H1 (cell line): ENCODE measurements at regions not wholly inside any gene's neighbourhood (a gene's known extent, or its start where the extent isn't known, plus 50 kb on each side); places are given as distances from the start of the nearest gene placed in this dataset.

Source experiments
- CTCF ChIA-PET: fragments of 300-600 bp; sonication (Branson Sonifier 250); formaldehyde crosslinking; loops from one replicate; lab custom pipeline; 2021; ENCODE audit not compliant: partially characterized antibody; lab: Charles Lee
- POLR2A ChIA-PET: fragments of 300-600 bp; sonication (Branson Sonifier 250); formaldehyde crosslinking; loops from one replicate; lab custom pipeline; 2021; ENCODE audit warnings: inconsistent platforms; ENCODE audit not compliant: partially characterized antibody; lab: Charles Lee
- DNase-seq, 2 experiments: peaks; one replicate each; pipeline versions ENCODE4 v3.0.0 to v3.0.0-alpha.2; 2010 to 2022; ENCODE audit warnings: low spot score in 2 of 2, low read depth in 1 of 2, mixed read lengths in 1 of 2
- FAIRE-seq: peaks from 2 replicates; lab custom pipeline; 2011; peaks lifted over from hg19 to GRCh38; lab: Jason Lieb, UNC
- H2AFZ ChIP-seq: 2 replicates; pipeline ENCODE4 v1.8.1; 2012; ENCODE audit warnings: low read length, inconsistent platforms
- H2AK5ac ChIP-seq: 2 replicates; pipeline ENCODE4 v1.6.1; 2013; ENCODE audit warnings: low read depth, low read length
- H2BK120ac ChIP-seq: replicated peaks from 2 replicates; pipeline ENCODE3; 2013; ENCODE audit warnings: low read depth, low read length, inconsistent platforms
- H2BK12ac ChIP-seq: 2 replicates; pipeline ENCODE4 v1.6.1; 2013; ENCODE audit warnings: low read depth, low read length
- H2BK15ac ChIP-seq: 2 replicates; pipeline ENCODE4 v1.6.1; 2013; ENCODE audit warnings: low read length
- H2BK20ac ChIP-seq: 2 replicates; pipeline ENCODE4 v1.6.1; 2013; ENCODE audit warnings: low read length
- H2BK5ac ChIP-seq: 2 replicates; pipeline ENCODE4 v1.6.1; 2013; ENCODE audit warnings: low read depth, low read length
- H3K14ac ChIP-seq: 2 replicates; pipeline ENCODE4 v1.6.1; 2013; ENCODE audit warnings: inconsistent platforms; ENCODE audit not compliant: insufficient read length
- H3K18ac ChIP-seq: 2 replicates; pipeline ENCODE4 v1.6.1; 2013; ENCODE audit warnings: low read length; ENCODE audit errors: extremely low read depth
- H3K23ac ChIP-seq: 2 replicates; pipeline ENCODE4 v1.6.1; 2013; ENCODE audit warnings: inconsistent platforms; ENCODE audit not compliant: insufficient read length
- H3K23me2 ChIP-seq: 2 replicates; pipeline ENCODE4 v1.6.1; 2013; ENCODE audit warnings: low read depth, low read length
- H3K27ac ChIP-seq: 2 replicates; pipeline ENCODE4 v1.6.1; 2011; ENCODE audit warnings: low read depth, low read length, inconsistent platforms
- H3K27me3 ChIP-seq, 4 experiments: replicated peaks in 1 of 4; 1 replicate in 1 of 4; 2 replicates in 3 of 4; pipeline versions ENCODE4 v1.6.1 to v1.8.1; 2011 to 2013; ENCODE audit warnings: low read length in 3 of 4, mild to moderate bottlenecking in 3 of 4, inconsistent platforms in 2 of 4, mixed read lengths in 2 of 4, moderate library complexity in 1 of 4; ENCODE audit not compliant: control insufficient read depth in 3 of 4, insufficient read depth in 3 of 4; ENCODE audit errors: extremely low read depth in 1 of 4
- H3K36me3 ChIP-seq, 4 experiments: 2 replicates each; pipeline versions ENCODE4 v1.6.1 to v1.8.1; 2011 to 2013; ENCODE audit warnings: mild to moderate bottlenecking in 4 of 4, low read length in 3 of 4, moderate library complexity in 2 of 4, control low read depth in 1 of 4, inconsistent platforms in 1 of 4; ENCODE audit not compliant: insufficient read depth in 4 of 4, control insufficient read depth in 2 of 4
- H3K4ac ChIP-seq: replicated peaks from 2 replicates; pipeline ENCODE3; 2013; ENCODE audit warnings: low read length, low read depth, mixed read lengths, inconsistent platforms; ENCODE audit not compliant: insufficient read length
- H3K4me1 ChIP-seq, 4 experiments: replicated peaks in 1 of 4; 1 replicate in 1 of 4; 2 replicates in 3 of 4; pipeline versions ENCODE4 v1.6.1 to v1.8.1; 2011 to 2013; ENCODE audit warnings: low read length in 3 of 4, inconsistent platforms in 2 of 4, mixed read lengths in 1 of 4; ENCODE audit not compliant: insufficient read depth in 4 of 4, control insufficient read depth in 3 of 4
- H3K4me2 ChIP-seq, 2 experiments: 2 replicates each; pipeline versions ENCODE4 v1.6.1 to v1.8.1; 2011 to 2013; ENCODE audit warnings: low read depth in 2 of 2, low read length in 2 of 2, control low read depth in 1 of 2, inconsistent platforms in 1 of 2, mild to moderate bottlenecking in 1 of 2; ENCODE audit not compliant: insufficient read depth in 1 of 2
- H3K4me3 ChIP-seq, 4 experiments: fragments of 200-600, 300-600 bp in 1 of 4; sonication (generic), shearing (Covaris generic), sonication (Bioruptor Twin) in 1 of 4; 2 replicates each; pipeline versions ENCODE4 v1.5.1 to v1.8.1; 2011 to 2016; ENCODE audit warnings: low read length in 4 of 4, low read depth in 3 of 4, control low read depth in 2 of 4, inconsistent platforms in 2 of 4, mild to moderate bottlenecking in 2 of 4, mixed read lengths in 1 of 4, moderate library complexity in 1 of 4; ENCODE audit not compliant: insufficient read depth in 2 of 4; ENCODE audit errors: extremely low read depth in 1 of 4
- H3K56ac ChIP-seq: replicated peaks from 2 replicates; pipeline ENCODE3; 2013; ENCODE audit warnings: low read depth, mild to moderate bottlenecking, mixed read lengths, low read length, inconsistent platforms; ENCODE audit not compliant: insufficient read length
- H3K79me1 ChIP-seq: 2 replicates; pipeline ENCODE4 v1.6.1; 2013; ENCODE audit warnings: low read depth, low read length, control low read depth
- H3K79me2 ChIP-seq, 2 experiments: 2 replicates each; pipeline versions ENCODE4 v1.6.1 to v1.8.1; 2012 to 2013; ENCODE audit warnings: low read length in 2 of 2, mild to moderate bottlenecking in 2 of 2, inconsistent platforms in 1 of 2; ENCODE audit not compliant: insufficient read depth in 2 of 2, control insufficient read depth in 1 of 2
- H3K9ac ChIP-seq, 4 experiments: replicated peaks in 1 of 4; 1 replicate in 1 of 4; 2 replicates in 3 of 4; pipeline versions ENCODE4 v1.6.1 to v1.8.1; 2011 to 2013; ENCODE audit warnings: low read depth in 3 of 4, low read length in 3 of 4, control low read depth in 2 of 4, mild to moderate bottlenecking in 2 of 4, moderate library complexity in 2 of 4, inconsistent platforms in 1 of 4; ENCODE audit errors: extremely low read depth in 1 of 4
- H3K9me3 ChIP-seq, 2 experiments: 2 replicates each; pipeline versions ENCODE4 v1.6.1 to v1.8.1; 2012 to 2013; ENCODE audit warnings: mild to moderate bottlenecking in 2 of 2, moderate library complexity in 2 of 2, control low read depth in 1 of 2, inconsistent platforms in 1 of 2, low read depth in 1 of 2, low read length in 1 of 2, mixed read lengths in 1 of 2; ENCODE audit not compliant: insufficient read depth in 2 of 2
- H4K20me1 ChIP-seq, 2 experiments: replicated peaks in 1 of 2; 2 replicates each; pipeline versions ENCODE3 to v1.8.1; 2011 to 2013; ENCODE audit warnings: inconsistent platforms in 2 of 2, low read length in 2 of 2, mild to moderate bottlenecking in 1 of 2; ENCODE audit not compliant: insufficient read depth in 2 of 2, control insufficient read depth in 1 of 2
- H4K5ac ChIP-seq: 2 replicates; pipeline ENCODE4 v1.6.1; 2013; ENCODE audit warnings: low read length, low read depth, mixed read lengths, inconsistent platforms; ENCODE audit not compliant: insufficient read length
- H4K8ac ChIP-seq: 2 replicates; pipeline ENCODE4 v1.8.0; 2013; ENCODE audit warnings: mild to moderate bottlenecking, moderate library complexity, low read length, inconsistent platforms; ENCODE audit not compliant: insufficient read depth; ENCODE audit errors: extremely low read depth
- H4K91ac ChIP-seq: replicated peaks from 2 replicates; pipeline ENCODE3; 2013; ENCODE audit warnings: low read length, mixed read lengths, inconsistent platforms; ENCODE audit not compliant: insufficient read length
- ATF2 ChIP-seq: IDR thresholded peaks from 2 replicates; pipeline ENCODE4 v1.6.1; 2012; ENCODE audit warnings: low read length, inconsistent platforms
- BCL11A ChIP-seq, 2 experiments: IDR thresholded peaks; one replicate each; pipeline ENCODE4 v1.6.1; 2011; ENCODE audit warnings: low read depth in 2 of 2, low read length in 2 of 2, mild to moderate bottlenecking in 2 of 2
- CBX8 ChIP-seq: fragments of 300-800, 300-1000 bp; sonication (generic); IDR thresholded peaks from 2 replicates; pipeline ENCODE4 v1.7.1; 2016; ENCODE audit warnings: low read depth, low read length, borderline replicate concordance
- CREB1 ChIP-seq: IDR thresholded peaks from 2 replicates; pipeline ENCODE4 v1.6.1; 2012; ENCODE audit warnings: inconsistent platforms
- EP300 ChIP-seq, 2 experiments: IDR thresholded peaks; 1 replicate in 1 of 2; 2 replicates in 1 of 2; pipeline ENCODE4 v1.6.1; 2011 to 2012; ENCODE audit warnings: low read depth in 2 of 2, low read length in 2 of 2, mild to moderate bottlenecking in 2 of 2, borderline replicate concordance in 1 of 2, inconsistent platforms in 1 of 2, moderate library complexity in 1 of 2
- HDAC6 ChIP-seq: IDR thresholded peaks from one replicate; pipeline ENCODE4 v1.7.1; 2012; ENCODE audit warnings: low read depth, mild to moderate bottlenecking, inconsistent platforms, low read length, moderate library complexity
- KDM1A ChIP-seq: fragments of 200-600, 300-600 bp; sonication (generic); IDR thresholded peaks from 2 replicates; pipeline ENCODE4 v1.7.1; 2016; ENCODE audit warnings: mild to moderate bottlenecking, low read length, borderline replicate concordance
- KDM5A ChIP-seq: fragments of 200-600 bp; IDR thresholded peaks from 2 replicates; pipeline ENCODE4 v1.7.1; 2012; ENCODE audit warnings: mild to moderate bottlenecking, low read length, inconsistent platforms, mixed read lengths
- SIN3A ChIP-seq, 2 experiments: IDR thresholded peaks in 1 of 2; conservative IDR thresholded peaks in 1 of 2; 2 replicates each; pipeline ENCODE4 v1.6.1; 2011 to 2012; ENCODE audit warnings: low read length in 2 of 2, improper control_type of control experiment in 1 of 2, low read depth in 1 of 2, mild to moderate bottlenecking in 1 of 2
- SUZ12 ChIP-seq: fragments of 200-600 bp; sonication (generic); IDR thresholded peaks from 2 replicates; pipeline ENCODE4 v1.6.1; 2012; ENCODE audit warnings: mild to moderate bottlenecking, inconsistent platforms, low read length, moderate library complexity, mixed read lengths
- TBP ChIP-seq: IDR thresholded peaks from 2 replicates; pipeline ENCODE4 v1.6.1; 2011; ENCODE audit warnings: low read depth, low read length, improper control_type of control experiment
- TCF12 ChIP-seq: IDR thresholded peaks from 2 replicates; pipeline ENCODE4 v1.6.1; 2011; ENCODE audit warnings: low read depth, mild to moderate bottlenecking, low read length
- YY1 ChIP-seq: IDR thresholded peaks from 2 replicates; pipeline ENCODE4 v1.6.1; 2011; ENCODE audit warnings: low read depth, mild to moderate bottlenecking, low read length
- WGBS, 2 experiments: shearing (Covaris generic) in 1 of 2; methylation state at CpG; one replicate each; pipeline versions ENCODE4 v1.1.6 to v1.1.7; 2013 to 2015; ENCODE audit warnings: low lambda C conversion rate in 2 of 2, mixed read lengths in 2 of 2, inconsistent platforms in 1 of 2, low coverage in 1 of 2, missing lambda C conversion rate in 1 of 2; ENCODE audit not compliant: insufficient replicate concordance in 2 of 2, insufficient coverage in 1 of 2, insufficient read length in 1 of 2; ENCODE audit errors: extremely low coverage in 1 of 2, missing lambda C conversion rate in 1 of 2; 5-methylcytosine and 5-hydroxymethylcytosine counted together

- H4K91ac ChIP-seq, result no peak overlapping the region
- H2BK5ac ChIP-seq, result no peak overlapping the region
- H3K4me1 ChIP-seq, result peaks cover 0 to 11% (median 7%) of the 10 kb centered on the region in 4 experiments; a peak in 6 of 7 replicates
- H3K27ac ChIP-seq, result no peak overlapping the region
- no peaks in the 10 kb centered on the region for H3K9me3 ChIP-seq
- H4K20me1 ChIP-seq, result peaks cover 0 to 3% of the 10 kb centered on the region in 2 experiments
- FAIRE-seq (no peak), DNase-seq (no peak)
- 85% methylated on average over 7 of the region's 7 CpGs; no CpG with 5 or more reads in 1 of the 2 experiments for WGBS, 2 experiments
- no peaks in the 10 kb centered on the region for H3K79me1 ChIP-seq
- ChIA-PET POLR2A (interaction anchor here (0.9 kb wide), 1 partner anchor 477 kb away, joined by 3 read pairs; no protein-coding TSS in a partner anchor), CTCF (interaction anchor here (1.0 to 1.8 kb wide), 5 partner anchors 10 to 188 kb away, joined by 3 to 6 read pairs (median 4); no protein-coding TSS in a partner anchor)
- H3K56ac ChIP-seq, result no peak overlapping the region
- H3K4me2 ChIP-seq, result no peak overlapping the region
- no peak overlapping the region for H3K14ac ChIP-seq
- H3K23me2 ChIP-seq, result no peaks in the 10 kb centered on the region
- no peak overlapping the region for H2BK12ac ChIP-seq
- no peak overlapping the region for H4K8ac ChIP-seq
- no peak overlapping the region for H3K4ac ChIP-seq
- H2BK15ac ChIP-seq, result no peak overlapping the region
- no peak overlapping the region for H2AK5ac ChIP-seq
- no peaks in the 10 kb centered on the region for H3K79me2 ChIP-seq
- no peak overlapping the region for H4K5ac ChIP-seq
- no peak overlapping the region for H2AFZ ChIP-seq
- H3K4me3 ChIP-seq, result no peak overlapping the region
- H3K23ac ChIP-seq, result no peak overlapping the region
- no peaks in the 10 kb centered on the region for H3K27me3 ChIP-seq
- no peak overlapping the region for H3K18ac ChIP-seq
- no peaks in the 10 kb centered on the region for H3K36me3 ChIP-seq
- H3K9ac ChIP-seq, result no peak overlapping the region
- H2BK120ac ChIP-seq, result no peak overlapping the region
- H2BK20ac ChIP-seq, result no peak overlapping the region
- no peak for TF ChIP-seq TBP
- TF ChIP-seq KDM1A, result no peak
- TF ChIP-seq ATF2, result no peak
- TF ChIP-seq YY1, result no peak
- no peak for TF ChIP-seq BCL11A (IDR thresholded peaks at IDR 0.05; ENCODE audit: low read depth in 2 of 2, low read length in 2 of 2)
- no peak for TF ChIP-seq SUZ12
- TF ChIP-seq CREB1, result no peak
- TF ChIP-seq HDAC6, result no peak
- no peak for TF ChIP-seq SIN3A (conservative IDR thresholded peaks at IDR 0.05 in 1 of 2, IDR thresholded peaks at IDR 0.05 in 1 of 2; ENCODE audit: low read depth in 1 of 2, low read length in 2 of 2)
- no peak for TF ChIP-seq EP300 (IDR thresholded peaks at IDR 0.05; ENCODE audit: borderline replicate concordance in 1 of 2, low read depth in 2 of 2, low read length in 2 of 2)
- TF ChIP-seq KDM5A, result no peak
- no peak for TF ChIP-seq TCF12
- no peak for TF ChIP-seq CBX8
Measured at GRCh38 chr22:49117486-49117885, 710.2 kb downstream of the BRD1 start.
